ENCODE measurements at regions not wholly inside any gene's neighbourhood (a gene's known extent, or its start where the extent isn't known, plus 50 kb on each side); places are given as distances from the start of the nearest gene placed in this dataset.

- Histone ChIP-seq H3K27me3 (ENCODE audit: insufficient read depth, low read depth, low read length) (no peaks in the 10 kb centered on the region), H3F3A (ENCODE audit: insufficient read depth, low read length, poor library complexity, severe bottlenecking) (no peaks in the 10 kb centered on the region), H3K9me2 (ENCODE audit: insufficient read depth, low read length) (no peaks in the 10 kb centered on the region), H3K79me2 (replicated peaks; ENCODE audit: insufficient read depth, low read length) (no peaks in the 10 kb centered on the region), H3K27ac (ENCODE audit: low read length) (no peak overlapping the region), H3K9me3 (ENCODE audit: low read length) (no peaks in the 10 kb centered on the region), H3K4me2 (ENCODE audit: low read length) (no peak overlapping the region), H3K36me3 (ENCODE audit: insufficient read depth, low read length) (no peaks in the 10 kb centered on the region), H3K4me3 (ENCODE audit: low read length) (no peak overlapping the region), H4K20me1 (ENCODE audit: insufficient read depth) (no peaks in the 10 kb centered on the region), H3K9ac (ENCODE audit: low read length) (no peak overlapping the region), H2AFZ (ENCODE audit: low read depth, low read length) (no peak overlapping the region)
- TF ChIP-seq REST (IDR thresholded peaks at IDR 0.05; ENCODE audit: borderline replicate concordance) (no peak), SMC3 (conservative IDR thresholded peaks at IDR 0.05; ENCODE audit: poor library complexity) (no peak), POLR2AphosphoS5 (IDR thresholded peaks at IDR 0.05) (no peak), TAF1 (IDR thresholded peaks at IDR 0.05; ENCODE audit: low read depth) (no peak), EZH2 (IDR thresholded peaks at IDR 0.05; ENCODE audit: borderline replicate concordance, insufficient read depth, low read length, poor library complexity, severe bottlenecking) (no peak), RAD21 (conservative IDR thresholded peaks at IDR 0.05) (no peak), EP300 (conservative IDR thresholded peaks at IDR 0.05; ENCODE audit: poor library complexity, severe bottlenecking) (no peak), MXI1 (conservative IDR thresholded peaks at IDR 0.05; ENCODE audit: poor library complexity, severe bottlenecking) (no peak)
- TF ChIP-seq, protein P1, sequence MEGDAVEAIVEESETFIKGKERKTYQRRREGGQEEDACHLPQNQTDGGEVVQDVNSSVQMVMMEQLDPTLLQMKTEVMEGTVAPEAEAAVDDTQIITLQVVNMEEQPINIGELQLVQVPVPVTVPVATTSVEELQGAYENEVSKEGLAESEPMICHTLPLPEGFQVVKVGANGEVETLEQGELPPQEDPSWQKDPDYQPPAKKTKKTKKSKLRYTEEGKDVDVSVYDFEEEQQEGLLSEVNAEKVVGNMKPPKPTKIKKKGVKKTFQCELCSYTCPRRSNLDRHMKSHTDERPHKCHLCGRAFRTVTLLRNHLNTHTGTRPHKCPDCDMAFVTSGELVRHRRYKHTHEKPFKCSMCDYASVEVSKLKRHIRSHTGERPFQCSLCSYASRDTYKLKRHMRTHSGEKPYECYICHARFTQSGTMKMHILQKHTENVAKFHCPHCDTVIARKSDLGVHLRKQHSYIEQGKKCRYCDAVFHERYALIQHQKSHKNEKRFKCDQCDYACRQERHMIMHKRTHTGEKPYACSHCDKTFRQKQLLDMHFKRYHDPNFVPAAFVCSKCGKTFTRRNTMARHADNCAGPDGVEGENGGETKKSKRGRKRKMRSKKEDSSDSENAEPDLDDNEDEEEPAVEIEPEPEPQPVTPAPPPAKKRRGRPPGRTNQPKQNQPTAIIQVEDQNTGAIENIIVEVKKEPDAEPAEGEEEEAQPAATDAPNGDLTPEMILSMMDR (IDR thresholded peaks at IDR 0.05; ENCODE audit: poor library complexity, severe bottlenecking) = no peak
These were observed 237.3 kb downstream of the OSR1 start for GRCh38 chr2:19120941-19121750.

- TF ChIP-seq EP300 (conservative IDR thresholded peaks at IDR 0.05; ENCODE audit: poor library complexity, severe bottlenecking) = no peak
- TF ChIP-seq MXI1 (conservative IDR thresholded peaks at IDR 0.05; ENCODE audit: poor library complexity, severe bottlenecking) = no peak
- TF ChIP-seq SMC3 (conservative IDR thresholded peaks at IDR 0.05; ENCODE audit: poor library complexity) = no peak
- TF ChIP-seq TAF1 (IDR thresholded peaks at IDR 0.05; ENCODE audit: low read depth) = no peak
- TF ChIP-seq, protein P1 (IDR thresholded peaks at IDR 0.05; ENCODE audit: poor library complexity, severe bottlenecking) = no peak
- TF ChIP-seq RAD21 (conservative IDR thresholded peaks at IDR 0.05) = no peak
- TF ChIP-seq EZH2 (IDR thresholded peaks at IDR 0.05; ENCODE audit: borderline replicate concordance, insufficient read depth, low read length, poor library complexity, severe bottlenecking) = no peak
- no peak for TF ChIP-seq REST (IDR thresholded peaks at IDR 0.05; ENCODE audit: borderline replicate concordance)
- TF ChIP-seq POLR2AphosphoS5 (IDR thresholded peaks at IDR 0.05) = no peak
These were observed 238.2 kb downstream of the OSR1 start for GRCh38 chr2:19120181-19120580.

More at GRCh38 chr2:19120181-19120580, 238.2 kb downstream of the OSR1 start:
- no peak overlapping the region for H3K9ac ChIP-seq (ENCODE audit: low read length)
- H3K36me3 ChIP-seq (ENCODE audit: insufficient read depth, low read length) = no peaks in the 10 kb centered on the region
- no peaks in the 10 kb centered on the region for H3K9me3 ChIP-seq (ENCODE audit: low read length)
- no peak overlapping the region for H2AFZ ChIP-seq (ENCODE audit: low read depth, low read length)
- H3F3A ChIP-seq (ENCODE audit: insufficient read depth, low read length, poor library complexity, severe bottlenecking) = no peaks in the 10 kb centered on the region
- H3K4me3 ChIP-seq (ENCODE audit: low read length) = no peak overlapping the region
- H3K9me2 ChIP-seq (ENCODE audit: insufficient read depth, low read length) = no peaks in the 10 kb centered on the region
- no peaks in the 10 kb centered on the region for H4K20me1 ChIP-seq (ENCODE audit: insufficient read depth)
- no peak overlapping the region for H3K4me2 ChIP-seq (ENCODE audit: low read length)
- no peak overlapping the region for H3K27ac ChIP-seq (ENCODE audit: low read length)
- no peaks in the 10 kb centered on the region for H3K27me3 ChIP-seq (ENCODE audit: insufficient read depth, low read depth, low read length)
- no peaks in the 10 kb centered on the region for H3K79me2 ChIP-seq (replicated peaks; ENCODE audit: insufficient read depth, low read length)

All from neural cell (in vitro differentiated cells).